A673 (cell line): ENCODE measurements at regions not wholly inside any gene's neighbourhood (a gene's known extent, or its start where the extent isn't known, plus 50 kb on each side); places are given as distances from the start of the nearest gene placed in this dataset.

Experiments
- EZH2 ChIP-seq: fragments of 200-600 bp; sonication (generic); IDR thresholded peaks from 2 replicates; pipeline ENCODE4 v1.6.1; 2017; ENCODE audit warnings: borderline replicate concordance, low read depth, mild to moderate bottlenecking, mixed read lengths, antibody characterized with exemption, low read length; ENCODE audit not compliant: poor library complexity, severe bottlenecking
- TF ChIP-seq, protein P1 (sequence below): fragments of 300-800, 200-600 bp; sonication (generic); conservative IDR thresholded peaks from 2 replicates; pipeline ENCODE4 v1.5.1; 2017; ENCODE audit warnings: low read depth, mild to moderate bottlenecking, antibody characterized with exemption, low read length, moderate library complexity, mixed read lengths

DNA sequence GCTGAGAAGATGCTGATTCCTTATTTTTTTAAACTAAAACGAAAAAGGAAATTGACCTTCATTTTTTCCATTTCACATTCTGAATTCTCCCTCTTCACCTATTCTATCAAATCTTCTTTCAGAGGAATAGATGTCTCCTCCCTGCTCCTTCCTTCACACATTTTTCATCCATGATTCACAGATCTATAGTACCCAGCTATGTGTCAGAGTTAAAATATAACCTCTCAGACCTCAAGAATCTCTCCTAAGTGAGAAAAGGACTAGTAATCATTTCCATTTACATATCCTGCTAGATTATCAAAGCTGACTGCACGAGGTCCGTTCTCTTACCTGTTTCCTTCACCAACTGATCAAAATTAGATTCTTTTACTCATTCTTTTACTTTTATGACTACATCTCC, 1297.6 kb upstream of the ALCAM start:
- TF ChIP-seq, protein P1, sequence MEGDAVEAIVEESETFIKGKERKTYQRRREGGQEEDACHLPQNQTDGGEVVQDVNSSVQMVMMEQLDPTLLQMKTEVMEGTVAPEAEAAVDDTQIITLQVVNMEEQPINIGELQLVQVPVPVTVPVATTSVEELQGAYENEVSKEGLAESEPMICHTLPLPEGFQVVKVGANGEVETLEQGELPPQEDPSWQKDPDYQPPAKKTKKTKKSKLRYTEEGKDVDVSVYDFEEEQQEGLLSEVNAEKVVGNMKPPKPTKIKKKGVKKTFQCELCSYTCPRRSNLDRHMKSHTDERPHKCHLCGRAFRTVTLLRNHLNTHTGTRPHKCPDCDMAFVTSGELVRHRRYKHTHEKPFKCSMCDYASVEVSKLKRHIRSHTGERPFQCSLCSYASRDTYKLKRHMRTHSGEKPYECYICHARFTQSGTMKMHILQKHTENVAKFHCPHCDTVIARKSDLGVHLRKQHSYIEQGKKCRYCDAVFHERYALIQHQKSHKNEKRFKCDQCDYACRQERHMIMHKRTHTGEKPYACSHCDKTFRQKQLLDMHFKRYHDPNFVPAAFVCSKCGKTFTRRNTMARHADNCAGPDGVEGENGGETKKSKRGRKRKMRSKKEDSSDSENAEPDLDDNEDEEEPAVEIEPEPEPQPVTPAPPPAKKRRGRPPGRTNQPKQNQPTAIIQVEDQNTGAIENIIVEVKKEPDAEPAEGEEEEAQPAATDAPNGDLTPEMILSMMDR = no peak
- no peak for TF ChIP-seq EZH2
